Loucy (cell line): ENCODE measurements at regions not wholly inside any gene's neighbourhood (a gene's known extent, or its start where the extent isn't known, plus 50 kb on each side); places are given as distances from the start of the nearest gene placed in this dataset.

Source experiments
- CTCF ChIP-seq: fragments of 200-600 bp; sonication (generic); conservative IDR thresholded peaks from 2 replicates; pipeline ENCODE4 v1.5.1; 2014; ENCODE audit warnings: mild to moderate bottlenecking, antibody characterized with exemption, low read length
- EZH2phosphoT487 ChIP-seq: fragments of 200-600 bp; IDR thresholded peaks from 2 replicates; pipeline ENCODE4 v1.6.1; 2018; ENCODE audit warnings: antibody characterized with exemption, mild to moderate bottlenecking, moderate library complexity, borderline replicate concordance

- TF ChIP-seq CTCF (no peak), EZH2phosphoT487 (no peak)
Observed at GRCh38 chr12:5232826-5233500, 189.3 kb downstream of the KCNA5 start.
